MM.1S (cell line): ENCODE measurements at regions not wholly inside any gene's neighbourhood (a gene's known extent, or its start where the extent isn't known, plus 50 kb on each side); places are given as distances from the start of the nearest gene placed in this dataset.

Source experiments
- CTCF ChIP-seq: fragments of 300-600 bp; sonication (generic); IDR thresholded peaks from 2 replicates; pipeline ENCODE4 v1.5.1; 2016; ENCODE audit warnings: antibody characterized with exemption, low read length, mixed read lengths
- EZH2 ChIP-seq: fragments of 300-600 bp; sonication (generic); optimal IDR thresholded peaks from 2 replicates; pipeline ENCODE3; 2017; ENCODE audit warnings: low read depth, mild to moderate bottlenecking, antibody characterized with exemption, low read length, mixed read lengths

DNA sequence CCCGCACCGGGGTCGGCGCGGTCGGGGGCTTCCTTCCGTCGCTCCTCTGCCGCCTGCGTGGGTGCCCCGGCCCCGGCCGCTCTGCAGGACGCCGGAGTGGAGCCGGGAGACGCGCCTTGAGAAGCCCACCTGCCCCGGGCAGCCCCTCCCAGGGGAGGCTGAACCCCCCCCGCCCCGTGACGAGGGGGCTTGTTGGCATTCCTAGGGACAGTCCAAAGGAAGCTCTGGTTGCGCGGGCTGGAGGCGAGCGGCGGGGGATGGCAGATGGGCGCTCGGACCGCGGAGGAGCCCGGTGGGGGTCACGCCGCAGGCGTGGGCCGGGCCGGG is 133.5 kb upstream of the MGAT5 start:
- no peak for TF ChIP-seq CTCF
- no peak for TF ChIP-seq EZH2
